HEK293 (cell line): ENCODE measurements at regions not wholly inside any gene's neighbourhood (a gene's known extent, or its start where the extent isn't known, plus 50 kb on each side); places are given as distances from the start of the nearest gene placed in this dataset.

Experiments used
- MEIS1 ChIP-seq: sonication (generic); formaldehyde crosslinking; IDR thresholded peaks from 2 replicates; pipeline ENCODE4 v1.8.1; 2022; ENCODE audit warnings: missing genetic modification reagents, mild to moderate bottlenecking, borderline replicate concordance
- PRDM2 ChIP-seq: fragments of 450-650 bp; formaldehyde crosslinking; IDR thresholded peaks from 2 replicates; pipeline ENCODE4 v1.5.1; 2016; ENCODE audit warnings: missing biosample characterization, missing genetic modification characterization, borderline replicate concordance
- YY1 ChIP-seq: fragments of 450-650 bp; formaldehyde crosslinking; IDR thresholded peaks from 2 replicates; pipeline ENCODE4 v1.5.1; 2018; ENCODE audit warnings: missing biosample characterization, missing genetic modification characterization
- ZNF18 ChIP-seq: fragments of 450-650 bp; formaldehyde crosslinking; IDR thresholded peaks from 2 replicates; pipeline ENCODE4 v1.5.1; 2016; ENCODE audit warnings: missing biosample characterization, missing genetic modification characterization
- ZNF280D ChIP-seq: fragments of 450-650 bp; formaldehyde crosslinking; IDR thresholded peaks from 2 replicates; pipeline ENCODE4 v1.5.1; 2016; ENCODE audit warnings: missing biosample characterization, missing genetic modification characterization
- ZNF510 ChIP-seq: fragments of 450-650 bp; formaldehyde crosslinking; IDR thresholded peaks from 2 replicates; pipeline ENCODE4 v1.5.1; 2018; ENCODE audit warnings: mild to moderate bottlenecking, missing genetic modification characterization, missing biosample characterization; ENCODE audit not compliant: insufficient replicate concordance
- ZNF639 ChIP-seq: fragments of 450-650 bp; formaldehyde crosslinking; IDR thresholded peaks from 2 replicates; pipeline ENCODE4 v1.5.1; 2016; ENCODE audit warnings: missing biosample characterization, missing genetic modification characterization

- no peak for TF ChIP-seq MEIS1
- no peak for TF ChIP-seq ZNF280D
- no peak for TF ChIP-seq PRDM2 (tag by site-specific recombination)
- TF ChIP-seq YY1 (tag by site-specific recombination) = no peak
- TF ChIP-seq ZNF639 (tag by site-specific recombination) = no peak
- TF ChIP-seq ZNF510 (tag by site-specific recombination) = no peak
- no peak for TF ChIP-seq ZNF18
These were observed 592.6 kb downstream of the PRELID2 start for GRCh38 chr5:145242551-145242950.
